DOHH2 (cell line): ENCODE measurements at regions not wholly inside any gene's neighbourhood (a gene's known extent, or its start where the extent isn't known, plus 50 kb on each side); places are given as distances from the start of the nearest gene placed in this dataset.

Experiments used
- H3F3A ChIP-seq: fragments of 200-600 bp; sonication (generic), shearing (Covaris generic); 2 replicates; pipeline ENCODE4 v1.6.0; 2016; ENCODE audit warnings: antibody characterized with exemption, mild to moderate bottlenecking; ENCODE audit not compliant: control insufficient read depth, insufficient read depth
- H3K27ac ChIP-seq: fragments of 200-600 bp; sonication (generic); 2 replicates; pipeline ENCODE4 v1.5.1; 2014; ENCODE audit warnings: low read depth, mild to moderate bottlenecking, low read length, moderate library complexity
- H3K27me3 ChIP-seq: fragments of 200-600 bp; sonication (generic); 2 replicates; pipeline ENCODE4 v1.6.1; 2014; ENCODE audit warnings: mild to moderate bottlenecking, low read length, mixed read lengths; ENCODE audit not compliant: control insufficient read depth
- H3K36me3 ChIP-seq: fragments of 200-600 bp; sonication (generic); 2 replicates; pipeline ENCODE4 v1.6.1; 2014; ENCODE audit warnings: mild to moderate bottlenecking, low read length, moderate library complexity, mixed read lengths; ENCODE audit not compliant: control insufficient read depth
- H3K4me1 ChIP-seq: fragments of 200-600 bp; sonication (generic); 2 replicates; pipeline ENCODE4 v1.6.1; 2014; ENCODE audit warnings: mild to moderate bottlenecking, low read length, mixed read lengths; ENCODE audit not compliant: control insufficient read depth
- H3K4me2 ChIP-seq: fragments of 200-600 bp; sonication (generic); 2 replicates; pipeline ENCODE4 v1.6.0; 2014; ENCODE audit warnings: mild to moderate bottlenecking, low read length, moderate library complexity
- H3K4me3 ChIP-seq: fragments of 200-600 bp; sonication (generic); 2 replicates; pipeline ENCODE4 v1.5.1; 2014; ENCODE audit warnings: mild to moderate bottlenecking, low read length, mixed read lengths
- H3K79me2 ChIP-seq: fragments of 200-600 bp; sonication (generic); 2 replicates; pipeline ENCODE4 v1.6.1; 2014; ENCODE audit warnings: mild to moderate bottlenecking, low read length, mixed read lengths; ENCODE audit not compliant: control insufficient read depth
- H3K9me2 ChIP-seq: fragments of 200-600 bp; sonication (generic); replicated peaks from 2 replicates; pipeline ENCODE4 v1.6.1; 2014; ENCODE audit warnings: mild to moderate bottlenecking, low read length, mixed read lengths; ENCODE audit not compliant: control insufficient read depth
- H3K9me3 ChIP-seq: fragments of 200-600 bp; sonication (generic); 2 replicates; pipeline ENCODE4 v1.6.1; 2014; ENCODE audit warnings: antibody characterized with exemption, low read length, mixed read lengths; ENCODE audit not compliant: control insufficient read depth, insufficient read depth
- H4K20me1 ChIP-seq: fragments of 200-600 bp; sonication (generic); 2 replicates; pipeline ENCODE4 v1.6.0; 2014; ENCODE audit warnings: low read depth, mild to moderate bottlenecking, antibody characterized with exemption, low read length, moderate library complexity; ENCODE audit not compliant: control insufficient read depth, insufficient read depth
- EZH2phosphoT487 ChIP-seq: fragments of 200-600 bp; sonication (generic); IDR thresholded peaks from 2 replicates; pipeline ENCODE4 v1.6.1; 2017; ENCODE audit warnings: borderline replicate concordance, mild to moderate bottlenecking, antibody characterized with exemption, low read length, moderate library complexity, mixed read lengths
- TF ChIP-seq, protein P1 (sequence below): fragments of 200-600 bp; sonication (generic); IDR thresholded peaks from one replicate; pipeline ENCODE4 v1.5.1; 2014; ENCODE audit warnings: antibody characterized with exemption, mild to moderate bottlenecking, low read depth, low read length; ENCODE audit not compliant: poor library complexity, severe bottlenecking

DNA sequence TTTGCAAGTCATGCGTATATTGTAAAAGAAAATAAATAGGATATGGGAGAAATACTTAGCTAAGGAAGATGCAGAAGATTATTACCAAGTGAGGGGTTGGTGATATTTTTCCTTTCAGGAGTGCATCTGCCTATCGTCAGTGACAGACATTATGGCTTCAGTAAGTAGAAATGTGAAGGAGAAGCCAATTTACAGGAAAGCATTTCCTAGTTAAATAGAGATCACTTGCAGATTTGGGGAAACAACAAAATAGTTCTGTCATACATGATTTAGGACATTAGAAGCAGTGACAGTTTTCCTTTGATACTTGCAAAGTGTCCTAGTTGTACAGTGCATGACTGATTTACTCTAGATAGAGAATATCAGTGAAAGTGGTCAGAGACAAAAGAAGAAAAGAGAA lies 747.8 kb upstream of the KLHL1 start:
- H3K4me1 ChIP-seq: no peaks in the 10 kb centered on the region
- H3K4me2 ChIP-seq: no peak overlapping the region
- H3K27me3 ChIP-seq: no peaks in the 10 kb centered on the region
- H4K20me1 ChIP-seq: no peaks in the 10 kb centered on the region
- no peak overlapping the region for H3K27ac ChIP-seq
- TF ChIP-seq, protein P1, sequence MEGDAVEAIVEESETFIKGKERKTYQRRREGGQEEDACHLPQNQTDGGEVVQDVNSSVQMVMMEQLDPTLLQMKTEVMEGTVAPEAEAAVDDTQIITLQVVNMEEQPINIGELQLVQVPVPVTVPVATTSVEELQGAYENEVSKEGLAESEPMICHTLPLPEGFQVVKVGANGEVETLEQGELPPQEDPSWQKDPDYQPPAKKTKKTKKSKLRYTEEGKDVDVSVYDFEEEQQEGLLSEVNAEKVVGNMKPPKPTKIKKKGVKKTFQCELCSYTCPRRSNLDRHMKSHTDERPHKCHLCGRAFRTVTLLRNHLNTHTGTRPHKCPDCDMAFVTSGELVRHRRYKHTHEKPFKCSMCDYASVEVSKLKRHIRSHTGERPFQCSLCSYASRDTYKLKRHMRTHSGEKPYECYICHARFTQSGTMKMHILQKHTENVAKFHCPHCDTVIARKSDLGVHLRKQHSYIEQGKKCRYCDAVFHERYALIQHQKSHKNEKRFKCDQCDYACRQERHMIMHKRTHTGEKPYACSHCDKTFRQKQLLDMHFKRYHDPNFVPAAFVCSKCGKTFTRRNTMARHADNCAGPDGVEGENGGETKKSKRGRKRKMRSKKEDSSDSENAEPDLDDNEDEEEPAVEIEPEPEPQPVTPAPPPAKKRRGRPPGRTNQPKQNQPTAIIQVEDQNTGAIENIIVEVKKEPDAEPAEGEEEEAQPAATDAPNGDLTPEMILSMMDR: no peak
- no peak for TF ChIP-seq EZH2phosphoT487
- no peak overlapping the region for H3K4me3 ChIP-seq
- H3K9me2 ChIP-seq: no peaks in the 10 kb centered on the region
- no peaks in the 10 kb centered on the region for H3K36me3 ChIP-seq
- H3K9me3 ChIP-seq: no peaks in the 10 kb centered on the region
- no peaks in the 10 kb centered on the region for H3K79me2 ChIP-seq
- no peaks in the 10 kb centered on the region for H3F3A ChIP-seq

DNA sequence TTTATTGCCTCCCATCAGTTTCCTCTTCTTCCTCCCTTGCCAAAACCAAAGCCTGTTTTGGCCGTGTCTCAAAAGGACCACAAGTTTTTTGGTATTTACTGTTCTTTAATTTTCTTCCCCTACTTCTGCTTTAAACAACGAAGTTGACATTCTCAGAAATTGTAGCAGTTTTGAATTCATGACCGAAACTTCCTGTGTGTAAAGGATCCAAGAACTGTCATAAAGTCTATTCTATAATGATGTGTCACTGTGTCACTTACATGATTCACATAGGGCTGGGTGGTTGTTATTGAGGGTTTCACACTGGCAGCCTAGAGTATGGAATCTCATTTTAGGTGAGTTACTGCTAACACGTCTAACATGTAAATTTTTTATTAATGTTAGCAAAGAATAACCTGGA lies 741.0 kb upstream of the KLHL1 start:
- H3K4me2 ChIP-seq: no peak overlapping the region
- no peak overlapping the region for H3K27ac ChIP-seq

DNA sequence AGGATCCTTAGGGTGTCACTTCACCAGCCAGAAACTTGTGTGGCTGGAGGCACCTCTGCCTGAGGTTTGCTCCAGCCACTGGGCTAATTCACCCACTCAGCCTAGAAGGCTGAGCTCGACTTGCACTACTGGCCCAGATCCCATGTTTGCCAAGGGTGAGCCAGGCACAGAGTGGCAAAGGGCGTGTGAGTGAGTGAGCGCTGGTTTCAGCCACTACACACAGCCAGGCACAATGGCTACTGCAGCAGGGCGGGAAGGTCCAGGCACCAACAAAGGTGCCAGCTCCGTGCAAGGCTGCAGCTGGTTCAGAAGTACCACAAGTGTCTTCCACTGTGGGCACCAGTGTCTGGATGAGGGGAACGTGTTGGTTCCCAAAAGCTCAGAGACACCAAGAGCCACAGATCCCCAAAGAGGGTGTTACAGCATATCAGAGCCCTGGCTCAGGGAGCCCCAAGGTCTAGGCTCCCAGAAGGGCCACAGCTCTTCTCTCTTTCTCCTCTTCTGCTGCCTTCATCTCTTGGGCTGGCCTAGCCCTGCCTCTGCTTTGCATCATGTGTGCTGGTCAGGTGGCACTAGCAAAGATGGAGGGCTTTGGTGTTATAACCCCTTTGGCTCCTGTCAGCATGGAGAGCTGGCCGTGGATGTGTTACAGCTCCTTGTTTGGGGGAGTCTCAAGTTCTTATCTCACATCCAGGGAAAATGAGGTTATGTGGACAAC lies 736.3 kb upstream of the KLHL1 start:
- Histone ChIP-seq H3K4me2 (no peak overlapping the region), H3K27ac (no peak overlapping the region), H3K9me2 (no peaks in the 10 kb centered on the region), H3F3A (no peaks in the 10 kb centered on the region), H3K27me3 (no peaks in the 10 kb centered on the region), H4K20me1 (no peaks in the 10 kb centered on the region), H3K36me3 (no peaks in the 10 kb centered on the region), H3K9me3 (peaks cover 6% of the 10 kb centered on the region; the same call in 1 of the 2 replicates), H3K79me2 (no peaks in the 10 kb centered on the region), H3K4me3 (no peak overlapping the region), H3K4me1 (no peaks in the 10 kb centered on the region)
- TF ChIP-seq, protein P1: no peak
- no peak for TF ChIP-seq EZH2phosphoT487

More for the DNA sequence above, 741.0 kb upstream of the KLHL1 start:
- H3F3A ChIP-seq: no peaks in the 10 kb centered on the region
- H3K79me2 ChIP-seq: no peaks in the 10 kb centered on the region
- H3K4me1 ChIP-seq: no peaks in the 10 kb centered on the region
- TF ChIP-seq, protein P1: no peak
- TF ChIP-seq EZH2phosphoT487: no peak
- H3K36me3 ChIP-seq: no peaks in the 10 kb centered on the region
- no peaks in the 10 kb centered on the region for H3K9me2 ChIP-seq
- H3K27me3 ChIP-seq: no peaks in the 10 kb centered on the region
- H3K4me3 ChIP-seq: no peak overlapping the region
- H3K9me3 ChIP-seq: no peaks in the 10 kb centered on the region; the same call in 1 of the 2 replicates
- H4K20me1 ChIP-seq: no peaks in the 10 kb centered on the region
